Adrenal gland (tissue), 5 donors: ENCODE measurements at regions not wholly inside any gene's neighbourhood (a gene's known extent, or its start where the extent isn't known, plus 50 kb on each side); places are given as distances from the start of the nearest gene placed in this dataset.
"Not testable (repeated sequence)": the region's sequence is repeated elsewhere in the genome, so short reads cannot be mapped to it uniquely, and the experiment has no call there.

Experiments
- POLR2A ChIP-seq, 2 donors: fragments of 450-650 bp; IDR thresholded peaks; one replicate each; pipeline ENCODE4 v1.6.1; 2017; ENCODE audit warnings: antibody characterized with exemption in 2 of 2, mild to moderate bottlenecking in 2 of 2, moderate library complexity in 1 of 2
- TF ChIP-seq, protein P1 (sequence below), 6 experiments: fragments of 450-650 bp in 4 of 6; fragments of 200-600 bp in 2 of 6; sonication (generic) in 1 of 6; IDR thresholded peaks; 1 replicate in 5 of 6; 2 replicates in 1 of 6; pipeline versions ENCODE4 v1.5.1 to v1.8.0; 2016 to 2021; ENCODE audit warnings: antibody characterized with exemption in 6 of 6, mild to moderate bottlenecking in 2 of 6, moderate library complexity in 1 of 6
- donor health status: DM: no; HTN: no; CAD: no.

DNA sequence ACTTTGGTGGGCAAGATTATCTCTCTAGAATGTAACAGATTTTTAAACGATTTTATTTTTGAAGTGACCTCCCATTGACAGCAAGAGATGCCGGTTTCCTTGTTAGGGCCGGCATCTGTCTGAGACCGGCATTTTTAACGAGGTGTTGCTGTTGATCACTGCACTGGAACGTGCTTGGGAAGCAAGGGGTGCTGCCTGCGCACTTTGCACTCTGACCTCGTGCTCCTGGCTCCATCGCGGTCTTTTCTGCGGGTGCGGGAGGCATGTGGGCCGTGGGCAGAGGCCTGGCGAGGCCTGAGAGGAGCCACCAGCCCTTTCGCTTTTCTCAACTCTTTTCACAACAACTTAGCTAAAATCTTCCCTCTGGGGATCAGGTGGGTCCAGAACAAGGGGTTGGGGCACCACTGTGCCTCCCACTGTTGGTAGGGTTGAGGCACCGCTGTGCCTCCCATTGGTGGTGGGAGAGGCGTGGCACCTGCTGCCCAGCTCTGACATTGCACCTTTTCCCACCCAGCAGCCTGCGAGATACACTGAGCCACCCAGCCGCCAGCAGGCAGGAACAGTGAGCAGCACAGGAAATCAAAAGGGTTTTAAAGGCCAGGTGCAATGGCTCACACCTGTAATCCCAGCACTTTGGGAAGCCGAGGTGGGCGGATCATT lies 209.5 kb downstream of the LAT start:
- TF ChIP-seq, protein P1, sequence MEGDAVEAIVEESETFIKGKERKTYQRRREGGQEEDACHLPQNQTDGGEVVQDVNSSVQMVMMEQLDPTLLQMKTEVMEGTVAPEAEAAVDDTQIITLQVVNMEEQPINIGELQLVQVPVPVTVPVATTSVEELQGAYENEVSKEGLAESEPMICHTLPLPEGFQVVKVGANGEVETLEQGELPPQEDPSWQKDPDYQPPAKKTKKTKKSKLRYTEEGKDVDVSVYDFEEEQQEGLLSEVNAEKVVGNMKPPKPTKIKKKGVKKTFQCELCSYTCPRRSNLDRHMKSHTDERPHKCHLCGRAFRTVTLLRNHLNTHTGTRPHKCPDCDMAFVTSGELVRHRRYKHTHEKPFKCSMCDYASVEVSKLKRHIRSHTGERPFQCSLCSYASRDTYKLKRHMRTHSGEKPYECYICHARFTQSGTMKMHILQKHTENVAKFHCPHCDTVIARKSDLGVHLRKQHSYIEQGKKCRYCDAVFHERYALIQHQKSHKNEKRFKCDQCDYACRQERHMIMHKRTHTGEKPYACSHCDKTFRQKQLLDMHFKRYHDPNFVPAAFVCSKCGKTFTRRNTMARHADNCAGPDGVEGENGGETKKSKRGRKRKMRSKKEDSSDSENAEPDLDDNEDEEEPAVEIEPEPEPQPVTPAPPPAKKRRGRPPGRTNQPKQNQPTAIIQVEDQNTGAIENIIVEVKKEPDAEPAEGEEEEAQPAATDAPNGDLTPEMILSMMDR (IDR thresholded peaks at IDR 0.05) = not testable (repeated sequence)
- TF ChIP-seq POLR2A (IDR thresholded peaks at IDR 0.05) = not testable (repeated sequence)
